LNCAP (cell line): ENCODE measurements at regions not wholly inside any gene's neighbourhood (a gene's known extent, or its start where the extent isn't known, plus 50 kb on each side); places are given as distances from the start of the nearest gene placed in this dataset.

Experiments
- CTCF ChIP-seq: fragments of 450-650 bp; IDR thresholded peaks from 2 replicates; pipeline ENCODE4 v1.5.1; 2017; ENCODE audit warnings: mild to moderate bottlenecking

- no peak for TF ChIP-seq CTCF
Observed at GRCh38 chr21:17446737-17447136, 66.1 kb upstream of the CXADR start.

GRCh38 chr21:17449701-17450100, 63.1 kb upstream of the CXADR start:
- no peak for TF ChIP-seq CTCF

GRCh38 chr21:17451364-17451891, 61.4 kb upstream of the CXADR start:
- TF ChIP-seq CTCF = no peak

- no peak for TF ChIP-seq CTCF
Observed at GRCh38 chr21:17454315-17455027, 58.4 kb upstream of the CXADR start.

GRCh38 chr21:17455028-17455353, 57.9 kb upstream of the CXADR start:
- TF ChIP-seq CTCF = no peak

GRCh38 chr21:17455451-17455850, 57.4 kb upstream of the CXADR start:
- TF ChIP-seq CTCF = no peak

GRCh38 chr21:17458279-17458678, 54.6 kb upstream of the CXADR start:
- TF ChIP-seq CTCF = no peak

- TF ChIP-seq CTCF = no peak
Observed at GRCh38 chr21:17460094-17460493, 52.7 kb upstream of the CXADR start.
